Retinal pigment epithelial cell (primary cell): ENCODE measurements at regions not wholly inside any gene's neighbourhood (a gene's known extent, or its start where the extent isn't known, plus 50 kb on each side); places are given as distances from the start of the nearest gene placed in this dataset.

Source experiments
- DNase-seq: peaks from one replicate; pipeline ENCODE4 v3.0.0-alpha.2; 2010; ENCODE audit warnings: low read depth
- H3K4me3 ChIP-seq: 2 replicates; pipeline ENCODE4 v1.5.1; 2011; ENCODE audit warnings: mild to moderate bottlenecking, low read length, control low read depth, moderate library complexity
- CTCF ChIP-seq: conservative IDR thresholded peaks from 2 replicates; pipeline ENCODE4 v1.5.1; 2011; ENCODE audit warnings: low read depth, low read length, control low read depth, inconsistent platforms

GRCh38 chr2:16284941-16285625 lies 344.7 kb downstream of the MYCN start:
- no peak for DNase-seq
- no peak for TF ChIP-seq CTCF
- H3K4me3 ChIP-seq, result no peak overlapping the region

- no peak overlapping the region for H3K4me3 ChIP-seq
- no peak for DNase-seq
Observed at GRCh38 chr2:16283071-16283850, 342.9 kb downstream of the MYCN start.

GRCh38 chr2:16282511-16282910 lies 342.2 kb downstream of the MYCN start:
- no peak overlapping the region for H3K4me3 ChIP-seq
- DNase-seq, result no peak
- no peak for TF ChIP-seq CTCF

More at GRCh38 chr2:16283071-16283850, 342.9 kb downstream of the MYCN start:
- TF ChIP-seq CTCF, result no peak

- peak; percentile 55 for TF ChIP-seq CTCF
- H3K4me3 ChIP-seq, result no peak overlapping the region
- DNase-seq, result peak; percentile 2
Observed at GRCh38 chr2:16281451-16282335, 341.3 kb downstream of the MYCN start.

- no peak for TF ChIP-seq CTCF
- no peak for DNase-seq
- H3K4me3 ChIP-seq, result no peak overlapping the region
Observed at GRCh38 chr2:16280081-16280480, 339.7 kb downstream of the MYCN start.

- no peak for TF ChIP-seq CTCF
- H3K4me3 ChIP-seq, result no peak overlapping the region
- DNase-seq, result no peak
Observed at GRCh38 chr2:16279641-16280040, 339.3 kb downstream of the MYCN start.
